ENCODE measurements at regions not wholly inside any gene's neighbourhood (a gene's known extent, or its start where the extent isn't known, plus 50 kb on each side); places are given as distances from the start of the nearest gene placed in this dataset.

GRCh38 chr9:110087605-110088004 is 120.4 kb downstream of the C9orf152 start:
- Histone ChIP-seq H3K27ac (no peak overlapping the region), H3K27me3 (no peaks in the 10 kb centered on the region), H3K36me3 (no peaks in the 10 kb centered on the region), H3K4me3 (no peak overlapping the region), H3K9me3 (no peaks in the 10 kb centered on the region), H3K4me1 (peaks cover 12 to 34% of the 10 kb centered on the region in 2 donors)
- no peak for DNase-seq
- TF ChIP-seq CTCF (IDR thresholded peaks at IDR 0.05): no peak
- intact Hi-C loops (cut with DNase I): no loop called here
- ATAC-seq: no peak

- no peak for TF ChIP-seq CTCF (IDR thresholded peaks at IDR 0.05)
- Histone ChIP-seq H3K36me3 (no peaks in the 10 kb centered on the region), H3K4me3 (no peak overlapping the region), H3K4me1 (peaks cover 12 to 29% of the 10 kb centered on the region in 2 donors), H3K27me3 (no peaks in the 10 kb centered on the region), H3K9me3 (no peaks in the 10 kb centered on the region), H3K27ac (no peak overlapping the region)
- ATAC-seq (no peak), DNase-seq (no peak)
- intact Hi-C loops (cut with DNase I): no loop called here
Measured at GRCh38 chr9:110088099-110088498, 119.9 kb downstream of the C9orf152 start.

- Histone ChIP-seq H3K9me3 (no peaks in the 10 kb centered on the region), H3K4me1 (peaks cover 16 to 37% of the 10 kb centered on the region in 2 donors), H3K36me3 (no peaks in the 10 kb centered on the region), H3K27me3 (no peaks in the 10 kb centered on the region), H3K27ac (no peak overlapping the region), H3K4me3 (no peak overlapping the region)
- no peak for DNase-seq
- intact Hi-C loops (cut with DNase I): no loop called here
- ATAC-seq: peak; percentile 65
- TF ChIP-seq CTCF (IDR thresholded peaks at IDR 0.05): no peak
Measured at GRCh38 chr9:110089681-110090370, 118.1 kb downstream of the C9orf152 start.

GRCh38 chr9:110092792-110093191 is 115.2 kb downstream of the C9orf152 start:
- H3K4me3 ChIP-seq: no peak overlapping the region
- intact Hi-C loops (cut with DNase I): no loop called here
- H3K4me1 ChIP-seq: peaks cover 25 to 56% of the 10 kb centered on the region in 2 donors
- no peaks in the 10 kb centered on the region for H3K27me3 ChIP-seq
- no peaks in the 10 kb centered on the region for H3K9me3 ChIP-seq
- ATAC-seq: no peak
- H3K36me3 ChIP-seq: no peaks in the 10 kb centered on the region
- no peak for TF ChIP-seq CTCF (IDR thresholded peaks at IDR 0.05)
- no peak for DNase-seq
- H3K27ac ChIP-seq: no peak overlapping the region

GRCh38 chr9:110093417-110093816 is 114.5 kb downstream of the C9orf152 start:
- Histone ChIP-seq H3K4me3 (no peak overlapping the region), H3K27me3 (no peaks in the 10 kb centered on the region), H3K9me3 (no peaks in the 10 kb centered on the region), H3K27ac (no peak overlapping the region), H3K4me1 (peaks cover 25 to 55% of the 10 kb centered on the region in 2 donors), H3K36me3 (no peaks in the 10 kb centered on the region)
- intact Hi-C loops (cut with DNase I): no loop called here
- no peak for DNase-seq
- ATAC-seq: no peak
- TF ChIP-seq CTCF (IDR thresholded peaks at IDR 0.05): no peak

Data from left lung (tissue), 4 donors.